DOHH2 (cell line): ENCODE measurements at regions not wholly inside any gene's neighbourhood (a gene's known extent, or its start where the extent isn't known, plus 50 kb on each side); places are given as distances from the start of the nearest gene placed in this dataset.

Source experiments
- EZH2phosphoT487 ChIP-seq: fragments of 200-600 bp; sonication (generic); IDR thresholded peaks from 2 replicates; pipeline ENCODE4 v1.6.1; 2017; ENCODE audit warnings: borderline replicate concordance, mild to moderate bottlenecking, antibody characterized with exemption, low read length, moderate library complexity, mixed read lengths
- TF ChIP-seq, protein P1 (sequence below): fragments of 200-600 bp; sonication (generic); IDR thresholded peaks from one replicate; pipeline ENCODE4 v1.5.1; 2014; ENCODE audit warnings: antibody characterized with exemption, mild to moderate bottlenecking, low read depth, low read length; ENCODE audit not compliant: poor library complexity, severe bottlenecking

DNA sequence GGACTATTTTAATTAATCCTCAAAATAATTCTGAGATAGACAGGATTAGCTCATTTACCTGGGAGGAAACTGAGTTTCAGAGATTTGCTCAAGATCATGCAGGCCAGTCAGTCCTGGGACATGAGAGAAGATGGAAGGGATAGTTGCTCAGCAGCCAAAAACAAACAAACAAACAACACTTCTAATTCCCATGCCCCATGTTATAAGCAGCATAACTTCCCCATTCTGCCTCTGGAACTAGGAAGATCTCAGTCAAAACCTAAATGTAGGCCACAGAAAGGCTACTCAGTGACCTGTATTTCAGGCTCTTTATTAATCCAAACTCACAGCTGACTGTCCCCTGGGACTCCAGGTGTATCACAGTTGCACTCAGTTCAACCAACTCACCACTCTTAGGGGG, 489.2 kb upstream of the NBEA start:
- TF ChIP-seq, protein P1, sequence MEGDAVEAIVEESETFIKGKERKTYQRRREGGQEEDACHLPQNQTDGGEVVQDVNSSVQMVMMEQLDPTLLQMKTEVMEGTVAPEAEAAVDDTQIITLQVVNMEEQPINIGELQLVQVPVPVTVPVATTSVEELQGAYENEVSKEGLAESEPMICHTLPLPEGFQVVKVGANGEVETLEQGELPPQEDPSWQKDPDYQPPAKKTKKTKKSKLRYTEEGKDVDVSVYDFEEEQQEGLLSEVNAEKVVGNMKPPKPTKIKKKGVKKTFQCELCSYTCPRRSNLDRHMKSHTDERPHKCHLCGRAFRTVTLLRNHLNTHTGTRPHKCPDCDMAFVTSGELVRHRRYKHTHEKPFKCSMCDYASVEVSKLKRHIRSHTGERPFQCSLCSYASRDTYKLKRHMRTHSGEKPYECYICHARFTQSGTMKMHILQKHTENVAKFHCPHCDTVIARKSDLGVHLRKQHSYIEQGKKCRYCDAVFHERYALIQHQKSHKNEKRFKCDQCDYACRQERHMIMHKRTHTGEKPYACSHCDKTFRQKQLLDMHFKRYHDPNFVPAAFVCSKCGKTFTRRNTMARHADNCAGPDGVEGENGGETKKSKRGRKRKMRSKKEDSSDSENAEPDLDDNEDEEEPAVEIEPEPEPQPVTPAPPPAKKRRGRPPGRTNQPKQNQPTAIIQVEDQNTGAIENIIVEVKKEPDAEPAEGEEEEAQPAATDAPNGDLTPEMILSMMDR: no peak
- TF ChIP-seq EZH2phosphoT487: no peak
